A549 (cell line): ENCODE measurements at regions not wholly inside any gene's neighbourhood (a gene's known extent, or its start where the extent isn't known, plus 50 kb on each side); places are given as distances from the start of the nearest gene placed in this dataset.

Source experiments
- BHLHE40 ChIP-seq: IDR thresholded peaks from 2 replicates; pipeline ENCODE4 v1.6.1; 2012; ENCODE audit warnings: low read depth, low read length, inconsistent platforms
- CBX8 ChIP-seq: fragments of 200-600 bp; sonication (generic); IDR thresholded peaks from 2 replicates; pipeline ENCODE4 v1.6.1; 2016
- CHD4 ChIP-seq: fragments of 200-600 bp; sonication (generic); IDR thresholded peaks from 2 replicates; pipeline ENCODE4 v1.6.1; 2016; ENCODE audit warnings: antibody characterized with exemption, mild to moderate bottlenecking, borderline replicate concordance
- EP300 ChIP-seq, 2 experiments: fragments of >200 bp; sonication (Bioruptor Twin); formaldehyde crosslinking; IDR thresholded peaks; 2 replicates in 1 of 2; 3 replicates in 1 of 2; pipeline ENCODE4 v1.6.1; 2016 to 2017
- FOSL2 ChIP-seq, 2 experiments: fragments of 450-650 bp in 1 of 2; fragments of >200 bp in 1 of 2; sonication (Bioruptor Twin) in 1 of 2; formaldehyde crosslinking; IDR thresholded peaks; 2 replicates each; pipeline versions ENCODE4 v1.5.0 to v1.6.1; 2016 to 2020; ENCODE audit warnings: mild to moderate bottlenecking in 1 of 2, moderate library complexity in 1 of 2
- HOXA7 ChIP-seq: fragments of 250-450 bp; sonication (Bioruptor Pico); IDR thresholded peaks from 2 replicates; pipeline ENCODE4 v1.5.0; 2020; ENCODE audit warnings: mild to moderate bottlenecking, moderate library complexity
- HOXB5 ChIP-seq: fragments of 250-450 bp; sonication (Bioruptor Pico); IDR thresholded peaks from 2 replicates; pipeline ENCODE4 v1.5.0; 2020; ENCODE audit warnings: mild to moderate bottlenecking, moderate library complexity
- MYC ChIP-seq: IDR thresholded peaks from 2 replicates; pipeline ENCODE4 v1.6.1; 2012; ENCODE audit warnings: mild to moderate bottlenecking, inconsistent platforms, low read length, improper control_type of control experiment, borderline replicate concordance
- POLR2A ChIP-seq: IDR thresholded peaks from 2 replicates; pipeline ENCODE4 v1.6.1; 2012; ENCODE audit warnings: mild to moderate bottlenecking, low read length
- TF ChIP-seq, protein P1 (sequence below): fragments of >200 bp; sonication (Bioruptor Twin); formaldehyde crosslinking; IDR thresholded peaks from 3 replicates; pipeline ENCODE4 v1.5.1; 2016
- TF ChIP-seq, protein P2 (sequence below): IDR thresholded peaks from 2 replicates; pipeline ENCODE4 v1.6.1; 2012; ENCODE audit warnings: low read depth, borderline replicate concordance
- TF ChIP-seq, protein P3 (sequence below): fragments of >200 bp; sonication (Bioruptor Twin); formaldehyde crosslinking; IDR thresholded peaks from 3 replicates; pipeline ENCODE4 v1.6.1; 2016

DNA sequence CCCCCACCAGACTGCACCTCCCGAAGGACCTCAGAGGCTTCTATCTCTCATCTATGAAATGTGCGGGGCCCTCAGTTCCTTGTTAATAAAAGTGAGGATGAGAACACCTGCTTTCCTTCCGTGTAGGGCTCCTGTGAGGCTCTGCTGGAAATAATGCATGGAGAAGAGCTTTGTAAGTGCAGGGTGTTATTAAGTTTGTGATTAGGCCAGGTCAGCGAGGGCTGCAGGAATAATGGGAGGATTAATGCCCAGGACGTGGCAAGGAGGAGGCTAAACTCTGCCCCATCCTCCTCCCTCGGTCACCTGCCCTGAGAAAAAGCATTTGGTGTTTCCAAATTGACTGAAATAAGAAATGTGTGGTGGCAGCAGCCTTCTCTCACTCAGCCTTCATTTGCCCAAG lies 83.5 kb upstream of the HSPA9 start:
- TF ChIP-seq BHLHE40 (no peak), CBX8 (no peak), POLR2A (no peak), EP300 (IDR thresholded peaks at IDR 0.05) (no peak), HOXB5 (CRISPR knock-in tag) (no peak), FOSL2 (IDR thresholded peaks at IDR 0.05) (no peak), FOSL2 (CRISPR knock-in tag; IDR thresholded peaks at IDR 0.05) (no peak), MYC (no peak), CHD4 (no peak), HOXA7 (CRISPR knock-in tag) (no peak)
- TF ChIP-seq, protein P1, sequence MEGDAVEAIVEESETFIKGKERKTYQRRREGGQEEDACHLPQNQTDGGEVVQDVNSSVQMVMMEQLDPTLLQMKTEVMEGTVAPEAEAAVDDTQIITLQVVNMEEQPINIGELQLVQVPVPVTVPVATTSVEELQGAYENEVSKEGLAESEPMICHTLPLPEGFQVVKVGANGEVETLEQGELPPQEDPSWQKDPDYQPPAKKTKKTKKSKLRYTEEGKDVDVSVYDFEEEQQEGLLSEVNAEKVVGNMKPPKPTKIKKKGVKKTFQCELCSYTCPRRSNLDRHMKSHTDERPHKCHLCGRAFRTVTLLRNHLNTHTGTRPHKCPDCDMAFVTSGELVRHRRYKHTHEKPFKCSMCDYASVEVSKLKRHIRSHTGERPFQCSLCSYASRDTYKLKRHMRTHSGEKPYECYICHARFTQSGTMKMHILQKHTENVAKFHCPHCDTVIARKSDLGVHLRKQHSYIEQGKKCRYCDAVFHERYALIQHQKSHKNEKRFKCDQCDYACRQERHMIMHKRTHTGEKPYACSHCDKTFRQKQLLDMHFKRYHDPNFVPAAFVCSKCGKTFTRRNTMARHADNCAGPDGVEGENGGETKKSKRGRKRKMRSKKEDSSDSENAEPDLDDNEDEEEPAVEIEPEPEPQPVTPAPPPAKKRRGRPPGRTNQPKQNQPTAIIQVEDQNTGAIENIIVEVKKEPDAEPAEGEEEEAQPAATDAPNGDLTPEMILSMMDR = no peak
- TF ChIP-seq, protein P2, sequence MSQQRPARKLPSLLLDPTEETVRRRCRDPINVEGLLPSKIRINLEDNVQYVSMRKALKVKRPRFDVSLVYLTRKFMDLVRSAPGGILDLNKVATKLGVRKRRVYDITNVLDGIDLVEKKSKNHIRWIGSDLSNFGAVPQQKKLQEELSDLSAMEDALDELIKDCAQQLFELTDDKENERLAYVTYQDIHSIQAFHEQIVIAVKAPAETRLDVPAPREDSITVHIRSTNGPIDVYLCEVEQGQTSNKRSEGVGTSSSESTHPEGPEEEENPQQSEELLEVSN = no peak
- TF ChIP-seq, protein P3, sequence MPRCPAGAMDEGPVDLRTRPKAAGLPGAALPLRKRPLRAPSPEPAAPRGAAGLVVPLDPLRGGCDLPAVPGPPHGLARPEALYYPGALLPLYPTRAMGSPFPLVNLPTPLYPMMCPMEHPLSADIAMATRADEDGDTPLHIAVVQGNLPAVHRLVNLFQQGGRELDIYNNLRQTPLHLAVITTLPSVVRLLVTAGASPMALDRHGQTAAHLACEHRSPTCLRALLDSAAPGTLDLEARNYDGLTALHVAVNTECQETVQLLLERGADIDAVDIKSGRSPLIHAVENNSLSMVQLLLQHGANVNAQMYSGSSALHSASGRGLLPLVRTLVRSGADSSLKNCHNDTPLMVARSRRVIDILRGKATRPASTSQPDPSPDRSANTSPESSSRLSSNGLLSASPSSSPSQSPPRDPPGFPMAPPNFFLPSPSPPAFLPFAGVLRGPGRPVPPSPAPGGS = no peak
